GM12875 (cell line): ENCODE measurements at regions not wholly inside any gene's neighbourhood (a gene's known extent, or its start where the extent isn't known, plus 50 kb on each side); places are given as distances from the start of the nearest gene placed in this dataset.

Experiments used
- H3K4me3 ChIP-seq: one replicate; pipeline ENCODE4 v1.5.1; 2011; ENCODE audit warnings: low read depth, low read length, control low read depth
- CTCF ChIP-seq: IDR thresholded peaks from 2 replicates; pipeline ENCODE4 v1.5.1; 2011; ENCODE audit warnings: low read depth, mild to moderate bottlenecking, control low read depth, inconsistent platforms, low read length, moderate library complexity, borderline replicate concordance; ENCODE audit not compliant: insufficient read depth

GRCh38 chr2:8000870-8001269 is 681.0 kb upstream of the ID2 start:
- no peak overlapping the region for H3K4me3 ChIP-seq
- peak; percentile 40; the same call in 1 of the 2 replicates for TF ChIP-seq CTCF

- H3K4me3 ChIP-seq: no peak overlapping the region
Measured at GRCh38 chr2:8002765-8003393, 679.0 kb upstream of the ID2 start.

GRCh38 chr2:8003462-8004075 is 678.3 kb upstream of the ID2 start:
- TF ChIP-seq CTCF: no peak
- no peak overlapping the region for H3K4me3 ChIP-seq

More at GRCh38 chr2:8002765-8003393, 679.0 kb upstream of the ID2 start:
- no peak for TF ChIP-seq CTCF

GRCh38 chr2:8004250-8004681 is 677.6 kb upstream of the ID2 start:
- no peak for TF ChIP-seq CTCF
- H3K4me3 ChIP-seq: no peak overlapping the region

- H3K4me3 ChIP-seq: no peak overlapping the region
- no peak for TF ChIP-seq CTCF
Measured at GRCh38 chr2:8006181-8006580, 675.7 kb upstream of the ID2 start.

GRCh38 chr2:8006626-8007025 is 675.2 kb upstream of the ID2 start:
- H3K4me3 ChIP-seq: no peak overlapping the region
- TF ChIP-seq CTCF: no peak

- H3K4me3 ChIP-seq: no peak overlapping the region
- no peak for TF ChIP-seq CTCF
Measured at GRCh38 chr2:8009010-8009597, 672.8 kb upstream of the ID2 start.
